GM21737 (cell line): ENCODE measurements at regions not wholly inside any gene's neighbourhood (a gene's known extent, or its start where the extent isn't known, plus 50 kb on each side); places are given as distances from the start of the nearest gene placed in this dataset.

Experiments
- ATAC-seq: cut with Tn5 transposase; IDR thresholded peaks from one replicate; pipeline ENCODE4 v1.9.1; 2021; ENCODE audit warnings: mild to moderate bottlenecking, moderate library complexity; ENCODE audit not compliant: unreplicated experiment

- no peak for ATAC-seq
These were observed 214.7 kb downstream of the GAS1 start for GRCh38 chr9:86732514-86733171.

GRCh38 chr9:86731511-86732063 lies 215.7 kb downstream of the GAS1 start:
- ATAC-seq: no peak

DNA sequence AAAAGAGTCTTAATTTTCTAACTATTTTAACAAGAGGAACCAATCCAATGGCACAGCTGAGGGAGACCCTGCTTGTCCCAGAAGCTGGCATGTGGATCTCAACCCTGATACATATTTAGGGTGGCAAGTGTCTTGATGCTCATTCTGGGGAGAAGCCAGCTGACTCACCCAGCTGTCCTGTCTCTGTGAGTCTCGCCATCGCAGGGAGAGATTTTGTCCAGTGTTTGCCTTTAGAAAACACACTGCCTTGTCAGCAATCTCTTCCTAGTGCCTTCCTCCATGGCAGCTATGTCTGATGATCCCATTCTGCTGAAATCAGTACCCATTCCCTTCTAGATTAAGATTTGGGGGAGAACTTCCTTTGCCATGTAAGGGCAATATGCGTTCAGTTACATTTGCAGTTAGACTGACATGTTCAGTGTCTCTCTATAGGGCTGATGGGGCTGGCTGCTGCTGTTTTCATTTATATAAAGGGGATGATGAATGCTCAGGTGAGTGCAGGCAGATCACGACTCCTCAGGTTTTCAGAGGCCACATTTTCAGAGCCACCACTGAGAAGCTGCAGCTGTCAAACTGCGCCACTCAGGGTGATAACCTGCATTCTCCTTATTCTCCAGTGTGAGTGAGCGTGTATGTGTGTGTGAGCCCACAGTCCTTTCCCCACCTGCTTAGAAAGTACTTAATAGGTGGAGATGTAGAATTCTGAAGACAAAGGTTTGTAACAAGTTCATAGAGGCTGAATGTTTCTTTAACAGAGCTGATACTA lies 217.0 kb downstream of the GAS1 start:
- no peak for ATAC-seq

DNA sequence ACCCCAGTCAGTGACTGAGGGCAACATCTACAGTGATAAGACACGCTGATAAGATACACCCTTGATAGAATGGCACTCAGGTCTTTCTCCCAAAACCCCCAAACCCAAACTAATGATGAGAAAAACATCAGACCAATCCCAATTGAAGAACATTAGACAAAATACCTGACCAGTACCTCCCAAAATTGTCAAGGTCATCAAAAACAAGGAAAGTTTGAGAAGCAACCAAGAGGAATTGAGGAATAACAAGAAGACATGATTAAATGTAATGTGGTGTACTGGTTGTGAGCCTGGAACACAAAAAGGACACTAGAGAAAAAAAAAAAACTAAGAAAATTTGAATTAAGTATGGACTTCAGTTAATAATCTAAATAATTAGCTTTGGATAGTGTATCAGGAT lies 222.8 kb downstream of the GAS1 start:
- ATAC-seq: no peak

- ATAC-seq: no peak
These were observed 224.0 kb downstream of the GAS1 start for GRCh38 chr9:86723346-86723745.

GRCh38 chr9:86722706-86723075 lies 224.6 kb downstream of the GAS1 start:
- no peak for ATAC-seq

DNA sequence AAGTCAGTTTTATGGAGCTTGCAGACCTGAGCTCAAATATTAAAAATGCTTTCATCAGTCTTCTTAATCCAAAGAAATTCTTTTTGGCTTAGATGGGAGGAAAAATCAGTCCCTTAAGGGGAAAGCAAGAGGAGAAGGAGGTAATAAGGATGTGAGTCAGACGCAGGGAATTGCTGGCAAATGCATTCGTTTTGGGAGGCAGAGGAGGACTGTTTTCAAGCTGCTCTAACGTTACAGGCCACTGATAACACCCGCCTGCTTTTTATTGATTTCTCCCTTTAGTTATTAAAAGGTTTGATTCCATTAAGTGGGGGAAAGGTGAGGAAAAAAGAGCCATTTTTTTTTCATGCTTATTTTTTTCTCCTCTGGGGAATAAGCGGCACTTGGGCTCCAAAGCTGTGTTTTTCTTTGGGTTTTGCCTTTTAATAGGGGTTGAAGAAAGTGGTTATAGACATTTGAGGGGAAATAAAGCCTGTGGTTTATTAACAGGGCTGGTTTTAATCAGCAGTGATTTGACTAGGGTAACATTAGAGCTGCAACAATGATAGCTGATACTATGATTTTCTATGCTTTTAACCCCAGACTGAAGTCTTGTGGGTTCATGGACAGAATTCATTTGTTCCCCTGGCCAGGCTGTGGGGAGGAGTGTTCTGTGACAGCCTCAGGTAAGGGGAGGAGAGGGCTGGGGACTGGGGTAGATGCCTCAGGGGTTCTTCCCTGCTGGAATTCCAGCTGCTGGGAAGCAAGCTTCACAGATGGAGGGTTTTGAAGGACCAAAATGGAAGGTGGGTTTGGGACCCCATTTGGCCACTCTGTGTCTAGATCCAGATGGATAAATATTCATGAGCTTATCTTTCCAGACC lies 225.2 kb downstream of the GAS1 start:
- ATAC-seq: no peak

DNA sequence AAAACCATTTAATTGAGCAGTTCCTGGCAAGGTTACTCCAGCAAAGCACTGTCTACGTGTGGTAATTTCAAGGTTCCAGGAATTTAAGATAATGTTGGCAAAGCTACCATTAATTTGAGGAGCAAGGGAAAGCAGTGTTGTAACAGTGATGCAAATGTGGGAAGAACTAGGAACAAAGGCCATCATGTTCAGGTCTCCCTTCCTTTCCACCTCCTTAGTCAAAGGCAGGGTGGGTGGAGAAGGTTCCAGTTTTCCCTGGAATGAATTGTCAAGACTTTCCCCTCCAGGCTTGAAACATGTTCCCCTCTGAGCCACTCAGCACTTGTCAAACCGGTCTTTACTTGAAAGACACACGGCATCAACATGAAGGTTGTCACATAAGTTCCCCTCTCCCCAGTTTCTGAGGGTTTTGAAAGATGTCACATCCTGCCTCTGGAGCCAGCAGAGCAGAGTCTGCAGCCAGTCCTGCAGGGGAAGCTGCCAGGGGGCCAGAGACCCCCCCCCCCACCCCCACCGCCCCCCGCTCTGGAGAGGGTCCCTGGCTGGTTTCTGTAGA lies 226.0 kb downstream of the GAS1 start:
- no peak for ATAC-seq

- no peak for ATAC-seq
These were observed 226.6 kb downstream of the GAS1 start for GRCh38 chr9:86720639-86721225.

DNA sequence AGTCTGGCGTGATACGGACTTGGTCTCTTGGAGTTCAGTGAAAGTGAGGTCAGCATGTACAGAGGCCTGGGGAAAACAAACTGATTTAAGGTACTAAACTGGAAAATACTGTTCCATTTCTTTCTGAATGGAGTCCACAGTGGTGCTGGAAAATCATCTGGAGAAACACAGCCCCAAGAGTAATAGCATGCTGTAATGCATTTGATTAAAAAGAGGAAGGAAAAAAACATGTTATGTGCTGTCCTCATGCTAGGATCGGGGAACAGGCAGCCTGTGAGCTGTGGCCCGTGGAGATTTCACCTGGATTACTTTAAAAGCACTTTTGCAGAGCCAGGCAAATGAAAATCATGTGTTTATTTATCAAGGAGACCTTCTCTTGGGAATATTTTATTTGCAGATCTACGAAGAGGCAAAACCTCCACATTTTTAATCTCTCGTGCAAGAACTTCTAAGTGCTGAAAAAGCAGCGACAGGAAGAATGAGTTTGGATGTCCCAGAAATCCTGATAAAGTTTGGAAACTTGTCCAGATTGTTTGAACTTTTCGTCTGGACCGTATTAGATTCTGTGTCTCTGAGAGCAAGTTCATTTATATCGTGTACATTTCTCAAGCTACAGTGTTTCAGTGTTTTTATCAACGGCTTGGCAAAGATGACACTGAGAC lies 228.8 kb downstream of the GAS1 start:
- ATAC-seq: no peak

DNA sequence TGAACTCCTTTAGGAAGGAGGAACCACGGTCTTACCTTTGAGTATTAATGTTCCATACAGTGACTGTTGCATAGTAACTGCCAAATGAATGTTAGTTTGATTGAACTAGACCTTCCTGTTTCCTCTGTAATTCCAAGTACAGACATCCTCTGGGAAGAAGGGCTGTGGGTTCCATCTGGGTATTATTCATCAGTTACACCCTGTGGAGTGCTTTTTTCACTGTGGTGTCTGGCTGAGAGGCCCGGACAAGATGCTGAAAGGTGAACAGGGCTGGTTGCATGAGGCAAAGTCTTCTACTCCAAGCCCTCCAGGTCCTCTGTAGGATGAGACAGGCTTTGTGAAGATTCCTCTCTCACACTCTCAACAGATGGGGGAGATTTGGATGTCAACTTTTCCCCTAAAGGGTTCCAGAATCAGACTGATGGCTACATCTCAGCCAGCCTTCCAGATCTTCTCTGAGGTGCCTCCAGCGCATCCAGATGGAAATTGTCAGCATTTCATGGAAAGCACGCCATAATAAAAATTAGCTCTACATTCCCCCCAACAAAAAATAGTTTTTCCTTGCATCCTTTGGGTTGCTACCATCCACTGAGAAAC lies 230.9 kb downstream of the GAS1 start:
- ATAC-seq: no peak

- no peak for ATAC-seq
These were observed 232.3 kb downstream of the GAS1 start for GRCh38 chr9:86714999-86715398.

DNA sequence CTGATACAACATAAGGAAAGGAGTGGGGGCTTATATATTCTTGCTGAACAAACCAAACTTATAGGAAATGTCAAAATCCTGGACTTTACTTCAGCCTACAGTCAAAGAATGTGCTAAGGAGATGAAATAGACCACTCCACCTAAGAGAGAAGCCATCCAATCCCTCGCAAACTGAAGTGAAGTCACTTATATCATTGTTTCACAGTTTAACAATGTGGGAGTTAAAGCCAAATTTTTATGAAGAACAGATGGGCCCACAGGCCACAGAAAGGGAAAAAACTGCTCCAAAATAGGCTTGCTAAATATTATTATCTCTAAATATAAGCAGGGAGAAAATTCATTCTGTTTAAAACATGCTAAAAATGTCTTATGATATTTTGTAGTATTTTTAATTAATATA lies 233.3 kb downstream of the GAS1 start:
- no peak for ATAC-seq

GRCh38 chr9:86713470-86713869 lies 233.8 kb downstream of the GAS1 start:
- no peak for ATAC-seq

DNA sequence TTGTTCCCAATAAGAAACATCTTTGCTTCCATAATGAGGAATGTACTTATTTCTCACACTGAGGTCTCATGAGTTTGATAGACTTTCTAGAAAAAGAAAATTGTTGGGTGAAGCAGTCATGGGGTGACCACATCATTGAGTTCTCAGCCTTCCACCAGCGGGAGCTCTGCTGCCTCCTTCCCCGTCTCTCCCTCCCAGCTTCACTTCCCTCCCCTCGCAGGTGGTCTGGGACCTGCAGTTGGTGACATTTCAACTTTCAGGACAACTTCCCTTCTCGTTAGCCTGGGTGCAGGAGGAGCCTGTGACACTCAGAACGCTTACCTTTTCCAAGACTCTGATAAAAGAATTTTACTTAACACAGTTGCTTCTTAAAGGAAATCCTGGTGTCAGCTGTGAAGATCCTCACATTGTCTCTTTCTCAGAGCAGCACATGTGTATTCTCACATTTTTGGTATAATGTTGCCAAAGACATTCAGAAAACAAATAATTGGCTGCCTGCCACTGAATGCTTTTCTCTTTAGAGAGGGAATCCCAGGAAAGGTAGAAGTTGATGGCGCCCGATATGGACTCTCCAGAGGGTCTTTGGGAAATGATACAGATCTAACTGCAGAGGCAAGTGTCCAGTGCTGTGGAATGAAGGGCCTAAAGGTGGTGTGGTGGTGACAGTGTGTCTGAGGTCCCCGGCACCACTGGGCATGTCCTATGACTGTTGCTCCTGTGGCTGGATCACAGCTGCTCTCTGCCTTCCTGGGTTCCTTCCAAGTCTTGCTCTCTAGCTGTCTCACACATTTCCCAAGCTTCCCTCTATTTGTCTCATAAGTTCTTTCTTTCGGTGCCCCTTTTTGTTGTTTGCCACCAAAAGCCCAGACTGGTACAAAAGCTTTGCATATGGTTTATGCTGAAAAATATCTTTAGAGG lies 238.1 kb downstream of the GAS1 start:
- no peak for ATAC-seq

GRCh38 chr9:86707932-86708510 lies 239.3 kb downstream of the GAS1 start:
- ATAC-seq: no peak

DNA sequence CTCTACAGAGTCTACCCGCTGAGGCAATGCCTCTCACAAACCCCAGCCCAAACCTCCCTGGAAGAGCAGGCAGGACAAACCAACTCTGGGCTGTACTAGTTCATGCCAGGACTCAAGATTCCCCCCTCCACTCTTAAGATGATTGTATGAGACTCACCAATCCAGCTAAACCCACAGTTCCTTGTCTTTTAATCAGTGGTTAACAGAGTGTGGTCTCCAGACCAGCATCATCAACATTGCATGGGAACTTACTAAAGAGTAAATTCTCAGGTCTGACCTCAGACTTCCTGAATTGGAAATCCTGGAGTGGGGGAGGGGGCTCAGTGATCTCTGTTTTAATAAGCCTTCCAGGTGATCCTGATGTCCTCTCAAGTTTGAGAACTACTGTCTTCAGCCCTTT lies 240.9 kb downstream of the GAS1 start:
- no peak for ATAC-seq

DNA sequence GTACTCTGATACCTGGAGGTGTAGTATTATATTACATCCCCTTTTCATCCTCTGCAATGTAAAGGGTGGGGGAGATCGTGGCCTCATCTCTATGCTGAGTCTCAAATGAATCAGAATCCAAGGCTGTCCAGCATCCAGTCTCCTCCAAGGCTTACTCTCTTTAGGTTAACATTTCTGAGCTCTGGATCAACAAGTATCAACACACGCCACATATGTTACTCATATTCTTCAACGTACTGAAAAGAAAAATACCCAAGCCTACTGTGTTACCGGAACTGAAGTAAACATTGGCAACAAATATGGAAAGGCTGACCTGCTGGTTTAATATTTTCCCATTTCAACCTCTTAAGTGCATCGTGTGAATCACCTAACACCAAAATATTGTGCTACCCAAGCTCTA lies 241.8 kb downstream of the GAS1 start:
- no peak for ATAC-seq
